ENCODE measurements at regions not wholly inside any gene's neighbourhood (a gene's known extent, or its start where the extent isn't known, plus 50 kb on each side); places are given as distances from the start of the nearest gene placed in this dataset.

DNA sequence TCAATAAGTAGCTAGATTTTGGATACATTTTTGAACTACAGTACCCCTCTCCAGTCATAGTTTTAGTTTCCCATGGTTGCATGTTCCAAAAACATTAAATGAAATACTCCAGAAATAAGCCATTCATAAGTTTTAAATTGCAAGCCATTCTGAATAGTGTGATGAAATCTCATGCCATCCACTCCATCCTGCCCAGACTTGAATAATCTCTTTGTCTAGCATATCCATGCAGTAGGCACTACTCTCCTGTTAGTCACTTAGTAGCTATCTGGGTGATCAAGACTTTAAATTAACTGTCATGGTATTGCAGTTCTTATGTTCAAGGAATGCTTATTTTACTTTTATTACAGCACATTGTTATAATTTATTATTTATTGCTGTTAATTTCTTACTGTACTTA lies 237.4 kb downstream of the SPANXN1 start:
- H3K4me1 ChIP-seq (ENCODE audit: insufficient read depth, low read length): no peaks in the 10 kb centered on the region
- TF ChIP-seq, protein P1, sequence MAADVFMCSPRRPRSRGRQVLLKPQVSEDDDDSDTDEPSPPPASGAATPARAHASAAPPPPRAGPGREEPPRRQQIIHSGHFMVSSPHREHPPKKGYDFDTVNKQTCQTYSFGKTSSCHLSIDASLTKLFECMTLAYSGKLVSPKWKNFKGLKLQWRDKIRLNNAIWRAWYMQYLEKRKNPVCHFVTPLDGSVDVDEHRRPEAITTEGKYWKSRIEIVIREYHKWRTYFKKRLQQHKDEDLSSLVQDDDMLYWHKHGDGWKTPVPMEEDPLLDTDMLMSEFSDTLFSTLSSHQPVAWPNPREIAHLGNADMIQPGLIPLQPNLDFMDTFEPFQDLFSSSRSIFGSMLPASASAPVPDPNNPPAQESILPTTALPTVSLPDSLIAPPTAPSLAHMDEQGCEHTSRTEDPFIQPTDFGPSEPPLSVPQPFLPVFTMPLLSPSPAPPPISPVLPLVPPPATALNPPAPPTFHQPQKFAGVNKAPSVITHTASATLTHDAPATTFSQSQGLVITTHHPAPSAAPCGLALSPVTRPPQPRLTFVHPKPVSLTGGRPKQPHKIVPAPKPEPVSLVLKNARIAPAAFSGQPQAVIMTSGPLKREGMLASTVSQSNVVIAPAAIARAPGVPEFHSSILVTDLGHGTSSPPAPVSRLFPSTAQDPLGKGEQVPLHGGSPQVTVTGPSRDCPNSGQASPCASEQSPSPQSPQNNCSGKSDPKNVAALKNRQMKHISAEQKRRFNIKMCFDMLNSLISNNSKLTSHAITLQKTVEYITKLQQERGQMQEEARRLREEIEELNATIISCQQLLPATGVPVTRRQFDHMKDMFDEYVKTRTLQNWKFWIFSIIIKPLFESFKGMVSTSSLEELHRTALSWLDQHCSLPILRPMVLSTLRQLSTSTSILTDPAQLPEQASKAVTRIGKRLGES (CRISPR knock-in tag; IDR thresholded peaks at IDR 0.05; ENCODE audit: borderline replicate concordance): no peak
- no peak for TF ChIP-seq NRL (CRISPR knock-in tag; IDR thresholded peaks at IDR 0.05; ENCODE audit: borderline replicate concordance)
- TF ChIP-seq, protein P2, sequence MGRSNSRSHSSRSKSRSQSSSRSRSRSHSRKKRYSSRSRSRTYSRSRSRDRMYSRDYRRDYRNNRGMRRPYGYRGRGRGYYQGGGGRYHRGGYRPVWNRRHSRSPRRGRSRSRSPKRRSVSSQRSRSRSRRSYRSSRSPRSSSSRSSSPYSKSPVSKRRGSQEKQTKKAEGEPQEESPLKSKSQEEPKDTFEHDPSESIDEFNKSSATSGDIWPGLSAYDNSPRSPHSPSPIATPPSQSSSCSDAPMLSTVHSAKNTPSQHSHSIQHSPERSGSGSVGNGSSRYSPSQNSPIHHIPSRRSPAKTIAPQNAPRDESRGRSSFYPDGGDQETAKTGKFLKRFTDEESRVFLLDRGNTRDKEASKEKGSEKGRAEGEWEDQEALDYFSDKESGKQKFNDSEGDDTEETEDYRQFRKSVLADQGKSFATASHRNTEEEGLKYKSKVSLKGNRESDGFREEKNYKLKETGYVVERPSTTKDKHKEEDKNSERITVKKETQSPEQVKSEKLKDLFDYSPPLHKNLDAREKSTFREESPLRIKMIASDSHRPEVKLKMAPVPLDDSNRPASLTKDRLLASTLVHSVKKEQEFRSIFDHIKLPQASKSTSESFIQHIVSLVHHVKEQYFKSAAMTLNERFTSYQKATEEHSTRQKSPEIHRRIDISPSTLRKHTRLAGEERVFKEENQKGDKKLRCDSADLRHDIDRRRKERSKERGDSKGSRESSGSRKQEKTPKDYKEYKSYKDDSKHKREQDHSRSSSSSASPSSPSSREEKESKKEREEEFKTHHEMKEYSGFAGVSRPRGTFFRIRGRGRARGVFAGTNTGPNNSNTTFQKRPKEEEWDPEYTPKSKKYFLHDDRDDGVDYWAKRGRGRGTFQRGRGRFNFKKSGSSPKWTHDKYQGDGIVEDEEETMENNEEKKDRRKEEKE (IDR thresholded peaks at IDR 0.05): no peak
- TF ChIP-seq, protein P3, sequence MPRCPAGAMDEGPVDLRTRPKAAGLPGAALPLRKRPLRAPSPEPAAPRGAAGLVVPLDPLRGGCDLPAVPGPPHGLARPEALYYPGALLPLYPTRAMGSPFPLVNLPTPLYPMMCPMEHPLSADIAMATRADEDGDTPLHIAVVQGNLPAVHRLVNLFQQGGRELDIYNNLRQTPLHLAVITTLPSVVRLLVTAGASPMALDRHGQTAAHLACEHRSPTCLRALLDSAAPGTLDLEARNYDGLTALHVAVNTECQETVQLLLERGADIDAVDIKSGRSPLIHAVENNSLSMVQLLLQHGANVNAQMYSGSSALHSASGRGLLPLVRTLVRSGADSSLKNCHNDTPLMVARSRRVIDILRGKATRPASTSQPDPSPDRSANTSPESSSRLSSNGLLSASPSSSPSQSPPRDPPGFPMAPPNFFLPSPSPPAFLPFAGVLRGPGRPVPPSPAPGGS (CRISPR knock-in tag; IDR thresholded peaks at IDR 0.05): no peak
- TF ChIP-seq ZNF230 (CRISPR knock-in tag; IDR thresholded peaks at IDR 0.05): no peak
- no peak for TF ChIP-seq HNRNPH1 (optimal IDR thresholded peaks at IDR 0.05; ENCODE audit: low read depth, low read length)
- TF ChIP-seq ZNF660 (CRISPR knock-in tag; IDR thresholded peaks at IDR 0.05; ENCODE audit: borderline replicate concordance, low read depth): no peak
- TF ChIP-seq, protein P4, sequence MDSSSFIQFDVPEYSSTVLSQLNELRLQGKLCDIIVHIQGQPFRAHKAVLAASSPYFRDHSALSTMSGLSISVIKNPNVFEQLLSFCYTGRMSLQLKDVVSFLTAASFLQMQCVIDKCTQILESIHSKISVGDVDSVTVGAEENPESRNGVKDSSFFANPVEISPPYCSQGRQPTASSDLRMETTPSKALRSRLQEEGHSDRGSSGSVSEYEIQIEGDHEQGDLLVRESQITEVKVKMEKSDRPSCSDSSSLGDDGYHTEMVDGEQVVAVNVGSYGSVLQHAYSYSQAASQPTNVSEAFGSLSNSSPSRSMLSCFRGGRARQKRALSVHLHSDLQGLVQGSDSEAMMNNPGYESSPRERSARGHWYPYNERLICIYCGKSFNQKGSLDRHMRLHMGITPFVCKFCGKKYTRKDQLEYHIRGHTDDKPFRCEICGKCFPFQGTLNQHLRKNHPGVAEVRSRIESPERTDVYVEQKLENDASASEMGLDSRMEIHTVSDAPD (CRISPR knock-in tag; IDR thresholded peaks at IDR 0.05): no peak
- TF ChIP-seq ETV5 (CRISPR knock-in tag; IDR thresholded peaks at IDR 0.05; ENCODE audit: borderline replicate concordance): no peak
- TF ChIP-seq FOXP1 (IDR thresholded peaks at IDR 0.05): no peak
- no peak for TF ChIP-seq FOXP1 (CRISPR knock-in tag; IDR thresholded peaks at IDR 0.05)
- TF ChIP-seq, protein P5, sequence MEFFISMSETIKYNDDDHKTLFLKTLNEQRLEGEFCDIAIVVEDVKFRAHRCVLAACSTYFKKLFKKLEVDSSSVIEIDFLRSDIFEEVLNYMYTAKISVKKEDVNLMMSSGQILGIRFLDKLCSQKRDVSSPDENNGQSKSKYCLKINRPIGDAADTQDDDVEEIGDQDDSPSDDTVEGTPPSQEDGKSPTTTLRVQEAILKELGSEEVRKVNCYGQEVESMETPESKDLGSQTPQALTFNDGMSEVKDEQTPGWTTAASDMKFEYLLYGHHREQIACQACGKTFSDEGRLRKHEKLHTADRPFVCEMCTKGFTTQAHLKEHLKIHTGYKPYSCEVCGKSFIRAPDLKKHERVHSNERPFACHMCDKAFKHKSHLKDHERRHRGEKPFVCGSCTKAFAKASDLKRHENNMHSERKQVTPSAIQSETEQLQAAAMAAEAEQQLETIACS (CRISPR knock-in tag; IDR thresholded peaks at IDR 0.05): no peak
- TF ChIP-seq, protein P6, sequence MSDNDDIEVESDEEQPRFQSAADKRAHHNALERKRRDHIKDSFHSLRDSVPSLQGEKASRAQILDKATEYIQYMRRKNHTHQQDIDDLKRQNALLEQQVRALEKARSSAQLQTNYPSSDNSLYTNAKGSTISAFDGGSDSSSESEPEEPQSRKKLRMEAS (IDR thresholded peaks at IDR 0.05): no peak
- TF ChIP-seq, protein P7, sequence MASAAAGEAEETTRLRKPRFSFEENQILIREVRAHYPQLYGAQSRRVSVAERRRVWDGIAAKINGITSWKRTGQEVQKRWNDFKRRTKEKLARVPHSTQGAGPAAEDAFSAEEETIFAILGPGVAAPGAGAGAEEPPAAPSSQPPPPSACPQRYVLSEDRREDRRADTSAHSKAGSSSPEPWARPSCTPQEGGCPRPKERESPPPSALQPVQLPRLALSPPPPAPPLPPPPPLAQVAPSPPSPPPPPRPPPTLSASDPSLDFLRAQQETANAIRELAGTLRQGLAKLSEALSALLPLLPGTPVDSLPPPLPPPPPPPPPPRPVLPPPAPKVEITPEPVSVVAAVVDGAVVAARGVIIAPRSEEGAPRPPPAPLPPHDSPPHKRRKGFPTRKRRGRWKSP (CRISPR knock-in tag; IDR thresholded peaks at IDR 0.05): no peak
- TF ChIP-seq ZNF451 (CRISPR knock-in tag; IDR thresholded peaks at IDR 0.05): no peak

More for the DNA sequence above, 237.4 kb downstream of the SPANXN1 start:
- CTCF ChIA-PET (ENCODE audit: low intra/inter-chr PET ratio, low total read pairs): no interaction called here
- FAIRE-seq (no peak), ATAC-seq (no peak), DNase-seq (ENCODE audit: low spot score) (no peak)
- POLR2A ChIA-PET: no interaction called here
- Histone ChIP-seq H3K27me3 (ENCODE audit: control insufficient read depth in 1 of 2, insufficient read depth in 2 of 2, low read length in 2 of 2) (no peaks in the 10 kb centered on the region), H3K4me3 (replicated peaks in 1 of 3; ENCODE audit: insufficient read depth in 1 of 3, low read depth in 2 of 3, low read length in 3 of 3) (no peak overlapping the region), H2AFZ (ENCODE audit: low read length) (no peak overlapping the region), H3K9ac (ENCODE audit: insufficient read depth, low read depth, low read length) (no peak overlapping the region), H3K79me2 (ENCODE audit: insufficient read depth, low read length) (no peaks in the 10 kb centered on the region), H3K4me2 (ENCODE audit: low read depth, low read length) (no peak overlapping the region), H4K20me1 (ENCODE audit: insufficient read depth, low read length) (no peaks in the 10 kb centered on the region), H3K9me3 (ENCODE audit: low read length) (peaks cover 51% of the 10 kb centered on the region), H3K36me3 (replicated peaks in 1 of 2; ENCODE audit: control insufficient read depth in 1 of 2, insufficient read depth in 2 of 2, low read length in 2 of 2) (no peaks in the 10 kb centered on the region), H3K27ac (ENCODE audit: extremely low read length, insufficient read depth, low read length) (no peak overlapping the region)
- BruUV-seq (replicated peaks): no TSS peak
- in situ Hi-C loops (cut with HindIII; ENCODE audit: extremely low pct_ligation_motif_present, low pct_unique_long_range_greater_than_20kb) (no loop called here), intact Hi-C loops (cut with micrococcal nuclease; ENCODE audit: unreplicated experiment) (no loop called here)

Measured in HepG2 (cell line).